EL (cell line): ENCODE measurements at regions not wholly inside any gene's neighbourhood (a gene's known extent, or its start where the extent isn't known, plus 50 kb on each side); places are given as distances from the start of the nearest gene placed in this dataset.

Experiments
- DNase-seq: peaks from one replicate; pipeline ENCODE4 v3.0.0-alpha.2; 2016

- DNase-seq = no peak
These were observed 1432.4 kb downstream of the UQCRFS1 start for GRCh38 chr19:27780367-27781075.

- no peak for DNase-seq
These were observed 1433.0 kb downstream of the UQCRFS1 start for GRCh38 chr19:27779954-27780353.

- DNase-seq = no peak
These were observed 1435.2 kb downstream of the UQCRFS1 start for GRCh38 chr19:27777726-27778125.

GRCh38 chr19:27777242-27777641, 1435.7 kb downstream of the UQCRFS1 start:
- no peak for DNase-seq

- DNase-seq = no peak
These were observed 1436.4 kb downstream of the UQCRFS1 start for GRCh38 chr19:27776524-27776923.

- DNase-seq = peak; percentile 44
These were observed 1436.9 kb downstream of the UQCRFS1 start for GRCh38 chr19:27776020-27776419.

GRCh38 chr19:27775395-27775794, 1437.6 kb downstream of the UQCRFS1 start:
- DNase-seq = no peak

GRCh38 chr19:27774827-27775226, 1438.1 kb downstream of the UQCRFS1 start:
- peak; percentile 4 for DNase-seq

GRCh38 chr19:27774337-27774736, 1438.6 kb downstream of the UQCRFS1 start:
- DNase-seq = no peak

- DNase-seq = no peak
These were observed 1439.4 kb downstream of the UQCRFS1 start for GRCh38 chr19:27773318-27774094.

GRCh38 chr19:27772059-27772458, 1440.9 kb downstream of the UQCRFS1 start:
- no peak for DNase-seq

- no peak for DNase-seq
These were observed 1442.9 kb downstream of the UQCRFS1 start for GRCh38 chr19:27770095-27770494.

- no peak for DNase-seq
These were observed 1445.7 kb downstream of the UQCRFS1 start for GRCh38 chr19:27767234-27767633.

- no peak for DNase-seq
These were observed 1446.8 kb downstream of the UQCRFS1 start for GRCh38 chr19:27765912-27766725.

GRCh38 chr19:27765397-27765796, 1447.6 kb downstream of the UQCRFS1 start:
- no peak for DNase-seq

GRCh38 chr19:27764186-27764804, 1448.7 kb downstream of the UQCRFS1 start:
- DNase-seq = no peak

GRCh38 chr19:27762933-27763332, 1450.0 kb downstream of the UQCRFS1 start:
- DNase-seq = no peak

GRCh38 chr19:27759896-27760295, 1453.1 kb downstream of the UQCRFS1 start:
- no peak for DNase-seq

- no peak for DNase-seq
These were observed 1454.1 kb downstream of the UQCRFS1 start for GRCh38 chr19:27758626-27759505.

- no peak for DNase-seq
These were observed 1458.3 kb downstream of the UQCRFS1 start for GRCh38 chr19:27754700-27755099.

- DNase-seq = no peak
These were observed 1459.3 kb downstream of the UQCRFS1 start for GRCh38 chr19:27753622-27754021.
